Stomach (tissue), 4 donors: ENCODE measurements at regions not wholly inside any gene's neighbourhood (a gene's known extent, or its start where the extent isn't known, plus 50 kb on each side); places are given as distances from the start of the nearest gene placed in this dataset.

Source experiments
- CTCF ChIP-seq, 7 experiments: fragments of 450-650 bp in 4 of 7; fragments of 200-600 bp in 3 of 7; sonication (generic) in 3 of 7; IDR thresholded peaks; one replicate each; pipeline ENCODE4 v1.5.1; 2016 to 2019; ENCODE audit warnings: antibody characterized with exemption in 7 of 7, control low read depth in 2 of 7, mild to moderate bottlenecking in 1 of 7
- EP300 ChIP-seq: sonication (generic); formaldehyde crosslinking; IDR thresholded peaks from one replicate; pipeline ENCODE4 v1.6.1; 2017; ENCODE audit warnings: antibody characterized with exemption
- POLR2AphosphoS5 ChIP-seq, 3 donors: sonication (generic); formaldehyde crosslinking; IDR thresholded peaks; one replicate each; pipeline ENCODE4 v1.6.1; 2016; ENCODE audit warnings: antibody characterized with exemption in 3 of 3

GRCh38 chr11:106409222-106409621 is 331.8 kb downstream of the AASDHPPT start:
- no peak for TF ChIP-seq EP300
- TF ChIP-seq CTCF (IDR thresholded peaks at IDR 0.05) = no peak
- no peak for TF ChIP-seq POLR2AphosphoS5 (IDR thresholded peaks at IDR 0.05)
